ENCODE measurements at regions not wholly inside any gene's neighbourhood (a gene's known extent, or its start where the extent isn't known, plus 50 kb on each side); places are given as distances from the start of the nearest gene placed in this dataset.
"Not testable (repeated sequence)": the region's sequence is repeated elsewhere in the genome, so short reads cannot be mapped to it uniquely, and the experiment has no call there.

- DNase-seq (ENCODE audit: low spot score), result no peak
These were observed 79.1 kb upstream of the MYL10 start for GRCh38 chr7:101708223-101708622.

DNA sequence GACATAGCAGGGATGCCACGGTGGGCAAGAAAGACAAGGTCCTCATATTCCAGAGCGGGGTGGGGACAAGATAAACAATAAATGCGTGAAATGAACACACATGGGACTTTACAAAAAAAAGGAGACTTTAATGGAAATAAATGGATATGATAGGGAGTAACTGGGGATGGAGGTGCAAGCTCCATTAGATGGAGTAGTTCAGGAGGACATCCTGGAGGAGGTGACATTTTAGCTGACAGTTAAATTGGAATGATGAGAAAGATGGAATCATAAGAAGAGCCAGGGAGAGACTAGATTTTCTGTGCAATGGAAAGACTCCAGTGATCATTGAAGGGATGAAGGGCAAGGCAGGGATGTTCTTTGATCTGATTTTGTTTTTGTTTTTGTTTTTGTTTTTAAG, 83.6 kb upstream of the MYL10 start:
- no peak for DNase-seq (ENCODE audit: low spot score)

DNA sequence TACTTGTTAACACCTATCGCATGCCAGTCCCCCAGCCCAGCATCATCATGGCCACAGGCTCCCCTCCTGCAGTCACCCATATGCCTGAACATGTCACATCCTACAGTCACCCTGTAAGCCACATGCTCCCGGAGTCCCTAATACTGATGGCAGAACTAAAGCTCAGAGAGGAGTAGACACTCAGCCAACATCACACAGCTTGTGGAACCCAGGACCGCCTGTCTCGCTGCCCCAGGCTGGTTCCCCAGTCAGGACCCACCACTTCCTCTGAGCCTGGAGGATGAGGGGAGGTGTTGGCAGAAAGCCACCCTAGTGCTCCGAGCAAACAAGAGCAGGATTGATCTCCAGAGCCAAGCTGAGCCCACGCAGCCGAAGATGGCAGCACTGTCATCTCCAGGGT, 85.0 kb upstream of the MYL10 start:
- DNase-seq (ENCODE audit: low spot score), result no peak

DNA sequence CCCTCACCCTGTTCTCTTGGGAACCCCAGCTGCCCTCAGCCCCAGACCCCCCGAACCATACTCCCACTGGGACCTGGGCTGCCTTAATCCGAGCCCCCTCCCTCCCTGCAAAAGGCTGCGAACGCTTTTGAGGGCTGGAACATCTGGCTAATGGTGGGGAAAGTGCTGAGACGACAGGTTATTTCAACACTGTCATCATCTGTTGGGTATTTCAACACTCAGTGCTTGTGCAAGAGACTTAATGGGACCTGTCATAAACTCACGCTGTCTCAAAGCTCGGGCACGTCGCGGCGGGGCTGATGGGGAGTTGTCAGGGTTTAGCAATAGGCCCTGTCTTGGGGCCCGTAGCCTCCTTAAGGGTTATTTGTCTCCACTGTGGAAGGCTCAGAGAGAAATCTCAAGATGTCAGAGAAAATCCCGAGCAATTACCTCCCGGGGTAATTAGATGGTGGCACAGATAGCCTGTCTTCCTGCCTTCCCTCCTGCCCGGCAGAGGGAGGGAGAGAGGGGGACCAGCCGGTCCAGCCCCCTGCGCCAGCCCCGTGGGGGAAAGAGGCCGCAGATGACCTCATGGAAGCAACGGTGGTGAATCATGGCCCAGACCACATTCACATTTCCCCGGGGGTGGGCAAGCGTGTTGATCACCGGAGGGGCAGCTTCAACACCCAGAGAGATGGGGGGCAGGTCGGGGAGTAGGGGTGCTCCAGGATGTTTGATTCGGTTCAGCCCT, 88.7 kb upstream of the MYL10 start:
- DNase-seq (ENCODE audit: low spot score), result peak; percentile 88

GRCh38 chr7:101718363-101719122, 89.4 kb upstream of the MYL10 start:
- DNase-seq (ENCODE audit: low spot score), result no peak

DNA sequence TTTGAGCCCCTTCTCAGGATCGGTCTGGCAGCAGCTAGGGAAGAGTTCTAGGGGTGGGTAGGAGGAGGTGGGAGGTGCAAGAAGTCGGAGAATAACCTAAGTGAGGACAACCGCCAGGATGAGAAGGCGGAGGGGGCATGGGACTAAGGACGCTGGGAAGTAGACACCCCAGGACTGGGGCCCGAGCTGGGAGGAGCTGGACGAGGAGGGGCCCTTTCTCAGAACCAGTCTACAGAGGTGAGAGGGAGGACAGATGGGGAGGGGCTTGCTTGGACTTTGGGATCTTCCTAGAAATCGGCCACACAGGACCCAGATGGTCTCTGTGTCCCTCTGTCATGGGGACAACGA, 90.0 kb upstream of the MYL10 start:
- DNase-seq (ENCODE audit: low spot score), result no peak

DNA sequence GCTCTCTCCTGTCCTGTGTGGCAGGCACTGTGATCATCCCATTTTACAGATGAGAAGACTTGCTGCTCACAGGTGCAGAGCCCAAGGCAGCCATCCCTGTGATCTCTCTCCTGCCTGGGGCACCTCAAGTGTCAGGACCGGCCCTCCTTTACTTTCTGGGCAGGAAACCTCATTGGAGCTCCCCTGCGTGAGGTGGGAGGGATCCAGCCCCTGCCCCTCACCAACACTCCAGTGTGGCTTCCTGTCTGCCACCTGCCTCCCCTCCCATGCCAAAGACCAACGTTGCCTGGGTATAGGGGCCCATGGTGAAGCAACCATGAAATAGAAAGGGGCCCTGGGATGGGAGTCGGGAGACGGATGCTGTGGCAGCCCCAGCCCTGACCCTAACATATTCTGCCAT, 91.2 kb upstream of the MYL10 start:
- no peak for DNase-seq (ENCODE audit: low spot score)

- DNase-seq (ENCODE audit: low spot score), result no peak
These were observed 93.2 kb upstream of the MYL10 start for GRCh38 chr7:101722247-101722646.

DNA sequence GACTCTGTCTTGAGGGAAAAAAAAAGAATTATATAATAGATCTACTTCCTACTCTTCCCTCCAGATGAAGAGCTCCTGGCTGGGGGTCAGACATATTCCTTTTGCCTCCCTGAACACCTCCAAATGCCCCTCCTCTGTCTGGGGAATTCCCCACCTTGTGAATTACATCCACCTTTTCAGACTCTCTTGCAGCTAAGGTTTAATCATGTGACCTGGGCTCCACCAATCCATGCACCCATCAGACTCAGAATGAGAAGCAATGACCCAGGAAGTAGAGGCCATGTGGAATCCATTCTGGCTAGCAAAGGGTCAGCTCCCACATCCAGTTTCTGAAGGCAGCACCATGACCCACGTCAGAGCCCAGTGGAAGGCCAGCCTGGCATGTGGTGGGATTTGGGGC, 93.6 kb upstream of the CUX1 start:
- no peak for DNase-seq (ENCODE audit: low spot score)

DNA sequence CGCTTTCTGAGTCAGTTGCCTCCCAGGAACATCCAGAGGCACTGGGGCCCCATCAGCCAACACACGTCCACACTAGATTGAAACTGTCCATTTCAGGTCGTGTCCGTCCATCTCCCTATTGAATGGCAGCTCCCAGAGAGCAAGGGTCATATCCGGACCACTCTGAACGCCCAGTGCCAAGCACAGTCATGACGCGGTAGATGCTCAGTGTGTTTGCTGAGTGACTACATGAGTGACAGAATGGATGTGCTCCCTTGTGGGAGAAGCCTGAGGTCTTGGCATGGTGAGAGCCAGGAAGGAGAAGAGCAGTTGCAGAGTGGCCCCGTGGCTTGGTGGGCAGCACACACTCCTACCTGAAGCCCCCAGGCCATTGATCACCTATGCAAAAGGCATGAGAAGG, 92.5 kb upstream of the CUX1 start:
- no peak for DNase-seq (ENCODE audit: low spot score)

- no peak for DNase-seq (ENCODE audit: low spot score)
These were observed 91.5 kb upstream of the CUX1 start for GRCh38 chr7:101725921-101726320.

- DNase-seq (ENCODE audit: low spot score), result no peak
These were observed 90.2 kb upstream of the CUX1 start for GRCh38 chr7:101727184-101727583.

DNA sequence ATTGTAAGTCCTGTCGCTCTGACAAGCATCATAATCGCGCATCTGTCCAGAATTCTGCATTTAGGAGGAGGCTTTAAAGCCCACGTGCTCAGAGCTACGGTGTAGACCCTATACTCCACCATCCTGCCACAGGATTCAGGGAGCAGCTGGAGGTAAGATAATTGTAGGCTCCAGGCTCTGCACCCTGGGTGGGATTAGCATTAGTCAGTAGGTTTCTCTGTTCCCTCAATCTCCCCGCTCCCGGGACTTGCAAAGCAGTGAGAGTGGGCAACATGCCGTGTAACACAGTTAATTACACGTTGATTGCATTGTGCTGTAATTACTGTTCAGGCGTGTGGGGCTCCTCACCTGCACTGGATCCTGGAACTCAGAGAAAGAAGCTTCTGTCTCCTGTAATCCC, 89.3 kb upstream of the CUX1 start:
- DNase-seq (ENCODE audit: low spot score), result no peak

GRCh38 chr7:101728873-101729240, 88.6 kb upstream of the CUX1 start:
- not testable (repeated sequence) for DNase-seq (ENCODE audit: low spot score)

DNA sequence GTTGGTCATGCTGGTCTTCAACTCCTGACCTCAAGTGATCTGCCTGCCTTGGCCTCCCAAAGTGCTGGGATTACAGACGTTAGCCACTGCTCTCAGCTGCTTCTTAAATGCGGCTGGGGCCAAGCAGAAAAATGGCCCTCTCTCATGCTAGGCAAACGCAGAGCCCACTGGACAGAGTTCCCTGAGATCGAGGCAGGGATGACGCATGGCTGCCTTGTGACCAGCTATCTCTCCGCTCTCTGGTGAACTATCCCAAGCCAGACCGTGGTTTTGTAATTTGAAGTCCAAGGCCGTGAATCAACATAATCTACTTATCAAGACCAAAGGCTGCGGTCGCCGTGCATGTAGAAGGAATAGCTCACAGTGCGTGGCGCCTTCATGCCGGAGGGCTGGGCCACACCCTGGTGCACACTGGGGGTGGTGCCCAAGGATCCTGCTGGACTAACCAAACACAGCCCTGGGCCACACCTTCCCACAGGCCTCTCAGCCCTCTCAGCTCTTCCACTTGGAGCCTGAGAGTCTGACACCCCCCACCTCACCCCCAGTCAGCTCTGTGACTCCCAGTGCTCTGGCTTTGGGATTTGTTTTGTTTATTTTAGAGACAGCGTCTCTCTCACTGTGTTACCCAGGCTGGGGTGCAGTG, 88.1 kb upstream of the CUX1 start:
- DNase-seq (ENCODE audit: low spot score), result peak; percentile 39

DNA sequence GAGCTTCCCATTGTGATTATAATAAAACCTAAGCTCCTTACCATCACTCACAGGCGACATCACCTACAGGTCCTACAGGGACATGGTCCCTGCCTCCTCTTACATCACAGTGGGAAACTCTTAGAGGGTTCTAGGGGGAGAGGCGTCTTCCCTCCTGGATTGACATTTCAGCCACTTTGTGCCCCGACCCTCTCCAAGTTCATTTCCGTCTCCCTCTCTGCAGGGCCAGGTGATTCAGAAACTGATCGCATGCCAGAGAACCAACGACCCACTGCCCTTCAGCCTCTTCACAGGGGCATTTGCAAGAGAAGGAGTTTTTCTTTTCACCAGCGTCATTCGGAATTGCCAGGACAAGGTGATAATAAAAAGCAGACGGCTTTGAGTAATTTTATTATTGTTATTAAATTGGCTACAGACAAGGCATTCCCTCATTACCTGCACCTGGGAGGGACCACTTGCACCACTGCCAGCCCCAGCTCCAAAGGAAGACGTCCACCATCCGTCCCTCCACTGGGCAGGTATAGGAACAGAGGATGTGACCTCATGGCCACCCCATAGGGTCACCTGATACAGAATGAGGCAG, 85.8 kb upstream of the CUX1 start:
- no peak for DNase-seq (ENCODE audit: low spot score)

- DNase-seq (ENCODE audit: low spot score), result peak; percentile 85
These were observed 83.5 kb upstream of the CUX1 start for GRCh38 chr7:101733713-101734475.

GRCh38 chr7:101736084-101736483, 81.3 kb upstream of the CUX1 start:
- DNase-seq (ENCODE audit: low spot score), result no peak

GRCh38 chr7:101739775-101740398, 77.5 kb upstream of the CUX1 start:
- no peak for DNase-seq (ENCODE audit: low spot score)

- DNase-seq (ENCODE audit: low spot score), result no peak
These were observed 76.3 kb upstream of the CUX1 start for GRCh38 chr7:101740981-101741725.
